ENCODE measurements at regions not wholly inside any gene's neighbourhood (a gene's known extent, or its start where the extent isn't known, plus 50 kb on each side); places are given as distances from the start of the nearest gene placed in this dataset.

GRCh38 chr9:15007698-15008097 is 97.5 kb upstream of the FREM1 start:
- TF ChIP-seq CTCF (IDR thresholded peaks at IDR 0.05) (no peak), POLR2A (IDR thresholded peaks at IDR 0.05) (no peak)

All from testis (tissue), 2 donors.